DMS153 treated with DMSO at 0.1 percent for 48 hours (cell line): ENCODE measurements at regions not wholly inside any gene's neighbourhood (a gene's known extent, or its start where the extent isn't known, plus 50 kb on each side); places are given as distances from the start of the nearest gene placed in this dataset.
A peak's percentile ranks its signal among the peaks of the same experiment; 100 is the strongest.
"Not testable (repeated sequence)": the region's sequence is repeated elsewhere in the genome, so short reads cannot be mapped to it uniquely, and the experiment has no call there.

Source experiments
- DNase-seq: peaks from one replicate; lab custom pipeline; 2025; ENCODE audit not compliant: unreplicated experiment; lab: John Stamatoyannopoulos, UW

DNA sequence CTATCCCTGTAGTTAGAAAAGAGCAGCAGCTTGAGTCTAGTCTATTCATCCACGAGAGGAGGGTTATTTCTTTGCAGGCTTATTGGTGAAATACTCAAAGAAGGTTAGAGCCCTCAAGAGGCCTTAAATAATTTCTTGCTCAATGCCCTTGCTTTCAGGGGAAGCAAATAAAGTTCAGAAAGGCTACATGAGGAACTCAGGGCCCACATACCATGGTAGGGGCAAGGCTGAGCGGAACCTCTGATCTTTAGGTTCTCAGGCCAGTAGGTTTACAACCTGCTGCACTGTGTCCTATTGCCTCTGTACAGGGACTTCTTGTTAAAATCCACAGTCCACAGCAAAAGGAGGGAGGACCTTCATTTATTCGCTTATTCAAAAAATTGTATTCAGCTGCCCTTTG, 101.7 kb downstream of the ADAMTS15 start:
- DNase-seq = no peak

DNA sequence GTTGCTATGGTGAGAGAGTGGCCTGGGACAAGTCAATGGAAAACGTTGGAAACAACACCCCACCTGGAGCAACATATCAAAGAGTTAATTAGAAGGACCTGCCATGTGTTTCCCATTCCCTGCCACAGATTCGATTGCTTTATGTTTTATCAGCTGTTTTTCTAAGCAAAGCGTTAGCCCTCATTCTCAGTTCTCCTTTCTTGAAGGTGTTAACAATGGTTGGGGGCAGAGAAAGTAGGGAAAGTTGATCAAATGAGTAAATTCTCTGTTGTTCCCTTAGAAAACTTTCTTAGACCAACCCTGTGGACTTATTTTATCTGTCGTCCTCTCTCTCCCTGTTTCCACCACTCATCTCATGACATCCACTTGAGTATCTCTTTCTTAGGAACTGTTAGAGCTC, 102.5 kb downstream of the ADAMTS15 start:
- DNase-seq = no peak

DNA sequence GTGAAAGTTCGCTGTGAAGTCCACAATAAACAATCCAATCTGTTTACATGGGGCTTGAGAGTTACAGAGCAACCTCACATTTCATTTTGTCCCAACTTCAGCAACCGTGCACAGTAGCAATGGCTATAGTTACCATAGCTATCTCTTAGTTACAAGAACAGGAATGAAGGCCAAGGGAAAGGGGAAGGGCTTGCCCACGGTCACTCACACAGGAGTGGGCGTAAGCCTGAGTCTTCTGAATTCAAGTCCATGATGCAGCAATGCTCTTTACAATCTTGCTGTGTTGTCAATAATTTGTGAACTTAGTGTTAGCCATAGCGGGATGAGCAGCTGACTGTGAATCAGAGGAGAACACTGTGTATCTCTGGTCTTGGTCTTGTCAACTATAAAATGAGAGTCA, 102.9 kb downstream of the ADAMTS15 start:
- DNase-seq = no peak

DNA sequence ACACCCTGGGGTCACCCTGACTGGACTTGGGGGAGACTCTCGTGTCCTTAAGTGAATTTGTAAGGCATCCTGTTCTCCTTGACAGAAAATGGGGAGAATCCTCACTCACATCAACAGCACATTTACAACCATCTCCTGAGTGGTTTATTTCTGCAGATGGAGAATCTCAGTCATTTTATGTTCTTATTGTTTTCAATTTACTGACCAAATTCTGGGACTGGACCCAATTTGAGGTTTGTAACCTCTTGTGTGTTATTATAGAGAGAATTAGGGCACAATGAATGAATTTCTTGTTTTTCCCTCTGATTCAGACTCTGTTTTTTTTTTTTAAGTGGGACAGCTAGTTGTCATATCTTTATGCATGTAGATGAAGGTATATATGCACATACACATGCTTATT, 104.9 kb downstream of the ADAMTS15 start:
- DNase-seq = no peak

DNA sequence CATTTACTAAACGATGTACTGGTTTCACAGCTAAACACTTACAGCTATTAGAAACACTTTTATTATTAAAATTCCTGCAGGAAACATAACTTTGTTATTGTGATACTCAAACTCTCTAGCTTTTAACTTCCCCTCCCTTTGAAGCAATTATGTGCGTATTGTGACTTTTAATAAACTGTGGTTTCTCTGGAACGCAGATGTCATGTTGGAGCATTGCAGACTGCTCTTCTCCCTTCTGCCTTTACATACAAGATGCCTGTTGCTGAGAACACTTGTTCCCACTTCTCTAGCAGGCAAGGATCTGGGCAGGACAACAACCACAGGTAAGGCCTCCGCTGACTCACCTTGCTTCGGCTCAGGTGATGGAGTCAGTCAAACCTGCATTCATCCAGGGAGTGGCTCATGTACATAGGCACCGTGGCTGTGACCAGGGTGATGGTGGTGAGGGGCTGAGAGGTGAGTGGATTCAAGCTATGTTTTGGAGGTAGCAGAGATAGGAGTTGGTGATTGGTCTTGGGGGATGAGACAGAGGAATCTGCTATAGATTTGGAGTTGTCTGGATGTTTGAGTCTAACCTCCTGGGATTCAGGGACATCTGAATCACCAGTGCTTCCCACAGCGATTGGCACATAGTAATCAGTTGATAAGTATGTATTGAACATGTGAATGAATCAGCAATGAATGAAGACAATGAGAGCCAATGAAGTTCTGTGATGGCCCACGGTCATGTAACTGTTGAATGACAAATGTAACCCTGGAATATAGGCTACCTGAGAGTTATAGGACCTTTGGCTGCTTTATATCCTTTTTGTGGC, 106.0 kb downstream of the ADAMTS15 start:
- DNase-seq = no peak

DNA sequence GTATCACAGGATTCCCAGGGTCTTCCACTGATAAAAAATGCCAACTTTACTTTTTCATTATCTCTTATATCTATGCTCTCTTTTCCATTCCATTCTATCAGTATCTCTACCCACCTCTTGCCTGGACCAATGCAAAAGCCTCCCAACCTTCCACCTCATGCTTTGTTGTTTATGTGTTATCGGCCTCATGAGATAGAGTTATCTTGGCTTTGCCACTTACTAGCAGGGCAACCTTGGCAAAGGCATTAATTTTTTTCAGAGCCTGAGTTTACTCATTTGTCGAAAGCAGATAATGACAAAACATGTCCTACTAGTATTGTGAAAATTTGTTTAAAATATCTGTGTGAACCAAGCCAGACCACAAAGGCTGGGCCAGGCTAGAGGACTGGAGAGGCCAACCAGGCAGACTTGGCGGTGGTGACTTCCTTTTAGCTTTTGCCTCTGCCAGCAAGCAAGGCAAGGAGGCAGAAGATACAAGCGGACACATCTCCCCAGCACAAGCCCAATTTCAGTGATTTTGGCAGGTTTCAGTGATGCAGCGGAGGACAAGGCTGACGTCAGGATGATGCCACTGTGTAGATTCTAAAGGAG, 106.9 kb downstream of the ADAMTS15 start:
- DNase-seq = no peak

DNA sequence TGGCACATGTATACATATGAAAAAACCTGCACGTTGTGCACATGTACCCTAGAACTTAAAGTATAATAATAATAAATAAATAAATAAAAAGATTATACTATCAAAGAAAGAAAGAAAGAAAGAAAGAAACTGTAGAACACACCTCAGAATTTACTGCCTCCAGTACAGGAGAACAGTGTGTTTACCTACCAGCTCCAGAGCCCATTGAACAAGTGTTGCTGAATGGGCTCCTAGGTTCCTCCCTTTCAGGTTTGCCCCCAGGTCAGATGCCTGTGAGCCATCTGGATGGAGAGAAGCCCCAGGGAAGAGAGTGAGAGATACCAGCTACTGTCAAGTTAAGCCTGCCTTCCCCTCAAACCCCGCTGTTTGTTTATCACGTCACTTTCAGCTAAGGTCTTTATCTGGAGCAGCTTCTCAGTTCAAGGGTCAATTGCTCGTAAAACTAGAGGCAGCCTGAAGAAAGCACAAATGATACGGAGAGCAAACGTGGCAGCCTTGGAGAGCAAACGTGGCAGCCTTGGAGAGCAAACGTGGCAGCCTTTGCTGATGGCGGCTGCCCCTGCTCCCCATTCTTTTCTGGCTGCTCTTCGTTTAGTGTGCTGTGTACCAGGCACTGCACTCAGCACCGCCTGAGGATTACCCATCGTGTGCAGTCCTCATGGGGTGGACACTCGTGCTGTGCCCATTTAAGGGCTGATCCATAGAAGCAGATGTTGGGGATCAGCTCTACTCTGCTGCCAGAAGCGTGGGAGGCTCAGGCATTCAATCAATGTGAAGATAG, 111.7 kb downstream of the ADAMTS15 start:
- no peak for DNase-seq

DNA sequence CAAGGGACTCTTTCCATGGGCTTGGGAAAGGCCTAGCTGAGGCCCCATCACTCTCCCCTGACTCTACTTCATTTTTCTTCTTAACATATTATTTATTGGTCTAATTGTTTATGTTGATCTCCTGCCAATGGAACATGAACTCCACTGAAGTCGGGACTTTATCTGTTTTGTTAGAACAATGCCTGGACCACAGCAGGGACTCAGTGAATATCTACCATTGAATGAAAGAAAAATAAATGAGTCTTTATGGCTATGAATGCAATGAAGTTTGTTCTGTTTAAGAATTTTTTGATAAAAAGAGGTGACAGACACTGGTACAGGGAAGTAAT, 112.3 kb downstream of the ADAMTS15 start:
- DNase-seq = no peak

DNA sequence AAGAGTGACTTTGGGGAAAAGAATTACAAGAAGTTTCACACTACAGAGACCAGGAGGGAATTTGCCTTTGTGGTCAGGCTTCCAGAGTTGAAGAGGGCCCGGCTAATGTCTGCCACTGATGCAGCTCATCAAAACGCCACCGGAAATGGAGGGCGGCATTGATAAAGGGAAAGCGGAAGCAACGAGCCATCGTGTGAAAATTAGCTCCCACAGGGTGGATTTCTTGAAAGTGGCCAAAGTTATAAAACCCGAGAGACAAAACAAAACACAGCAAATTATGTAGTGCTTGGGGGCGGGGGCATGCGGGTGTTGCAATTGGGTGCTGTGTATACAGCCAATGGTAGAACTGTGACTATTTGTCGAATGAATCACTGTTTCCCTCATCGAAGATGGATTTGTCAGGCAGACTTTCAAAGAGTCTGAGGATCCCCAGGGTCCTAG, 113.0 kb downstream of the ADAMTS15 start:
- DNase-seq = no peak

DNA sequence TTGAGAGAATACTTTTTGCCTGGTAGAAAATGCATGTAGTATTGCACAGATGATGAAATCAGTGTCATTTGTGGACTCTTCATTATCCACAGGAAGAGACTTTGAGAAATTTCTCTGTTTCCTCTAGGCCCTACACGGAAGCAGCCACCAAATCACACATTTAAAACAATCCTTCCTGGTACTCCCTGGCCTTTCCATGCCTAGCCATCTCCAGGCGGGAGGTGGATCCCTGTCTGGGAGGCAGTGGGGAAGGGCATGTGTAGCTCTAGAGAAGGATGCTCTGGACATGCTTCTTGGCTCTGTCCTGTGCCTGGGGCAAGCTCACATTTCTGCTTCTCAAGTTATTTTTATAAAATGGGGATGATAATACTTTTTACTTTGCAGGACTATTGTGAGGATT, 114.1 kb downstream of the ADAMTS15 start:
- no peak for DNase-seq

DNA sequence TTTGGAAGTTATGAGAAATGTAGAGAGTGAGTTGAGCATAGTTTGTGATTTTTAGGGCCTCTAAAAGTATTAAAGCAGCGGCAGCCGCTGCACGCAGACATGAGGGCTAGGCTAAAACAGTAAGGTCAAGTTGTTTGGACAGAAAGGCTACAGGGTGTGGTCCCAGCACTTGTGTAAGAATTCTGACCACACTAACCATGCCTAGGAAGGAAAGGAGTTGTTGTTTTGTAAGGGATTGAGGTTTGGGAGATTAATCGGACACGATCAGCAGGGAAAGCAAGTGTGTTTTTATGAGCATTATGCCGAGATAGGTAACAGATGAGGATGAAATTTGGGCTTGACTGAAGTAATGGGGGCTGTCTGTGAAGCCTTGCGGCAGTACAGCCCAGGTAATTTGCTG, 117.9 kb downstream of the ADAMTS15 start:
- not testable (repeated sequence) for DNase-seq

DNA sequence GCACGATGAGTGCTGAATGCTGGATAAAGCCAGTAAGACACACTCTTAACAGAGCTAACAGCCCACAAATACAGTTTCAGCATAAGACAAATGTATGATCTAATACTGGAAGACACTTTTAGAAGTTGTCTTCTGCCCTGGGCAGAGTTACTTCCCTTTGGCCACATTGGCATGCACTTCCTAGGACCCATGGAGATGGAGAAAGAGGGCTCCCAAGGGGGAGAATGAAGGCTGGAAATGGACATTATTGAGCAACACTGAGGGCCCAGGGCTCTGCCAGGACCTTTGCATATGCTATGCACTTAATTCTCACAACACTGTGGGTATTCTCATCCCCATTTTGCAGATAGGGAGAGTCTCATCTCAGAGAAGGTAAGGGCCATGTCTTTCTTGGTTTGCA, 123.1 kb downstream of the ADAMTS15 start:
- no peak for DNase-seq

DNA sequence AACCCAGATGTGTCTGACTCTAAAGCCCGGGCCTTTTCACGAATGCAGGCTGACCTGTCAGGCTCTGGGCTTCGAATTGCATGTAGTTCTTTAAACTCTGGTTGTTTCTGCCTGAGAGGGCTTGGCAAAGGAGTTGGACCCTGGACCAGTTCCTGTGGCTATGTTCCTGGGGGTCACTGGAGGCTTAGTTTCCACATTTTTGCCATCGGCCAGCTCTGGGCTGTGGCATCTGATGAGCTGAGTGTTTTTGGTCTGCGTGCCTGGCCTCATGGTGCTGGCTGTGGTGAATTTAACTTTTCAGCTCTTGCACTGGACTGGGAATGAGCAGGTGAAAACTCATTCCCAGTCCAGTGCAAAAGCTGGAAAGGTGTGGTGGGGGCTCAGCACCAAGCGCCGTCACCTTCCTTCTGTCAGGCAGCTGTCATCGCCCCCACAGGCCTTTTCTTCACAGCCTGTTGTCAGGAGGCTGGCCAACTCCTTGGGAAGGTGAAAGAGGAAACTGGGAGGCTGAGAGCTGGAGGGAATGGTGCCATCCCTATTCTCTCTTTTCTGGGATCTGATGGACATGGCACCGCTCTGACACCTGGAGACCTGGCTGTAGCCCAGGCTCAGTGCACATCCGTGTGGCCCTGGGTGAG, 123.6 kb downstream of the ADAMTS15 start:
- DNase-seq = no peak

DNA sequence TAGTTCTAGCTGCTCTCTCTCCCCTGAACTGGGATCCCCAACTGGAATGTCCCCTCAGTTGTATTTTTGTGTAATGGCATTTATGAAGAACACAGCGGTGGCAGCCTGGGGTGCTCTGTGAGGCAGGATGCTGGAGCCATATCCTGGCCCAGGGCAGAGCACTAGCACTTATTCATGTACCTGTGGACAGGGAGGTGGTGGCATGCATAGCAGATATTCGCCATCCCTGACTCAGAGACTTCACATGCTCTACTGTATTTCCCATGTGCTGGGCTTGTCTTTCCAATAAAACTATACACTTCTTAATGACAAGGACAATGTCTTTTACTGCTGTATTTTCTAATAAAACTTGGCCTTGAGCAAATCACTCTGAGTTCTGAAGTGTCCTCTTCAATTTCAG, 125.3 kb downstream of the ADAMTS15 start:
- no peak for DNase-seq

DNA sequence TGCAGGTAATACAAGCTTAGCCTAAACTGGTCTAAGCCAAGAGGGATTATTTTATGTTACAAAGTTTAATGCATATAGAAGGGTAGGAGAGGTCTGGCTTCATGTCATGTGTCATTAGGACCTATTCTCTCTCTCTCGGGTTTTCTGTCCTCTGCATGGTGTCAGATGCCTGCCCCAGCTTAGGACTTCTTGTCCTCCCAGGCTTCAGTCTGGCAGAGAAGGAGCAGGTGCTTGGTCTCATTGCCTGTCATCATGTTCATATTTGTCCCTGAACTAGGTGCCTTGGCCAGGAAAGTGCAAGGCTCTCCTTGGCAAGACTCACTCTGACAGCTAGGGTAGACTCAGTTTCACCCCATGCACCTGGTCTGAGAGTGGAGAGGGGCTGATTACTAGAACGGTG, 126.3 kb downstream of the ADAMTS15 start:
- no peak for DNase-seq

DNA sequence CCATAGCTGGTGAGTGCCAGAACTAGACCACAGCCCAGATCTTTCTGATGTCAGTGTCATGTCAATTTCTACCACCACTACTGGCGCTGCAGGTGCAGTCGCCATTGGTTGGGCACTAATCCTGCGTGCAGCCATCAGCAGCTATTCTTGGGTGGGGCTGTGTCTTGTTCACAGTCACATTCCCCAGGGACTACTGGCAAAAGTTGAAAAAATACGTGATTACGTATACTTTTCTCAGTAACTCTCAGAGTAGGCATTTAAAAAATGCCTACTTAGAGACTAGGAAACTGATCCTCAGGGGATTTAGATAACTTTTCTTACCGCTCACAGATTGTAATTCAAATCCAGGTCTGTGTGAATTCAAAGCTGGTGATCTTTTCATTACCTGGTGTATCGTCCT, 127.7 kb downstream of the ADAMTS15 start:
- DNase-seq = no peak

DNA sequence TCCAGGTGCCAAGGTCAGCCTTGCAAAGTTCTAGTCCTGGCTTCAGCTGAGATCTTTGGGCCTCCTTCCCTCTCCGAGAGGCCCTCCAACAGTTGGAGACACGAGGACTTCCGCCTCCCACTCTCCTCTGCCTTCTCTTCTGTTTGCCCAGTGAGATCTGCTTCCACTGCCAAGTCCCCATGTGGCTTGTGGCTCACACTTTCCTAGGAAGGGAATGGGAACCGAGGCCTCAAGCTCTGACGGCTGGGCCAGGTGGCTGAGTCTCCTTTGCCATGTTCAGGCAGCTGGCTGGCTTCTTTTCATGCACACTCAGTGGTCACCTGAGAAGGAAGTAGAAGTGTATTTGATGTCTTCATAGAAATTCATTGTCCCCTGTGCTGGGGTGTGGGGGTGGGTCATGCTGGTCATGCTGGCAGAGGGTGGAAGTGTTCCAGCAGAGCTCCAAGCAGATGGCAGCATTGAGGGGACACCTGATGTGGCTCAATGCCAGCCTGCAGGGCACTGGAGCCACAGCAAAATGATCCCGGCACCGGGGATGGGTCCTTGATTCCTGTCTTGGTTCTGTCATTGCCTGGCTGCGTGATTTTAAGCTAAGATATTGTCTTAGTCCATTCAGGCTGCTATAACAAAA, 130.4 kb downstream of the ADAMTS15 start:
- DNase-seq = no peak

DNA sequence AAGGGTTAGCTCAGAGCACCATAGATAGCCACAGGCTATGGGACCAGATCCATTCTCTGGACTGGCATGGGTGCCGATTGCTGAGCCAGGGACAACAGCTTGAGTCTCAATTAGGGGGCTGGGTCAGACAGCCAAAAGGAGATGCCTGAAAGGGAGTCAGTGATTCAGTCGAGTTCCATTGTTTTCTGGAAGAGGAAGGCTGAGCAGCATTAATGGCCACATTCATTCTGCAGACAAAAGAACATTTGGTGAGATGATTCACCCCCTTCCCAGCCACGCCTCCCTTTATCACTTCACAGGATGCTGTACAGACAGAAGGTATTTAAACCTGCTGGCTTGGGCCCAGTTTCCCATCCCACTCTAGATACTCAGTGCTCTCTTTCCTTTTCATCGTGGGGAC, 131.9 kb downstream of the ADAMTS15 start:
- peak; percentile 73 for DNase-seq

DNA sequence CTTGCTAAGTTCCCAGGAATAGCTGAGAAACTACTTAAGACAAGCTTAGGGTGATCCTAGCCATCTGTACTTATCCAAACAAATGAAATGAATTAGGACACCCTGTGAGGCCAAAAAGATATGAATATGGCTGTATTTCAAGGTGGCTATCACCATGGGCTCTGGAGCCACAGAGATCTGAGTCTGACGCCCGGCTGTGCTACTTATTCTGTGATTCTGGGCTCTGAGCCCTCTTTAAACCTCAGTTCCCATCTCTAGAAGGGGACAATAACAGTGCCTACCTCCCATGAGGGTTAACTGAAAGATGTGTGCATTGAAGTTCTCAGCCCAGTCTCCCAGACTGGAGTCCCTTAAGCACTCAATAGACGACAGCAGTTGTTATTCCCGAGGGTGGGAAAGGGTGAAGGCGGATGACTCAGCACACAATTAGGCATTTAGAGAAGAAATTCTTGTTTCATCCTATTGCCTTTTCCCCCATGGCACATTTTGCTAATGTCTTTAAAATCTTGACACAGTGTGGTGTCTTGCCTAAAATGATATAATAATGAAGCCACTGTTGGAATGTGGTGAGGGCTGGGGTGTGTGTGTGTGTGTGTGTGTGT, 132.5 kb downstream of the ADAMTS15 start:
- no peak for DNase-seq

DNA sequence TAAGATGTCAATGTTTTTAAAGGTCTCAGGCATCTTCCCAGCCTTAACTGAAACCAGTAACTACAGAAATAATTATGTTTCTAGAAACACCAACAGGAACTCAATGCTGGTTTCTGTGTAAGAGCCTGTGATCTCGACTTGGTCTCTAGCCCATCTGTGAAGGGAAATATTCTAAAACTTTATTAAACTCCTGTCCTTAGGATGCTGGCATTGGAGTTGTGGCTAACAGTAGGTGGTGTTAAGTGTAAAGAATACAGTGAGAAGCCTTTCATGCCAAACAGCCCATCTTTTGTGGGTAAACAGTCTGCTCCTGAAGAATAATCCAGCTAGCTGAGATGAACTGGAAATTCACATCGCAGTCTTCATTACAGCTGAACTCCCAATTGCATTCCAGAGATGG, 133.2 kb downstream of the ADAMTS15 start:
- DNase-seq = no peak

DNA sequence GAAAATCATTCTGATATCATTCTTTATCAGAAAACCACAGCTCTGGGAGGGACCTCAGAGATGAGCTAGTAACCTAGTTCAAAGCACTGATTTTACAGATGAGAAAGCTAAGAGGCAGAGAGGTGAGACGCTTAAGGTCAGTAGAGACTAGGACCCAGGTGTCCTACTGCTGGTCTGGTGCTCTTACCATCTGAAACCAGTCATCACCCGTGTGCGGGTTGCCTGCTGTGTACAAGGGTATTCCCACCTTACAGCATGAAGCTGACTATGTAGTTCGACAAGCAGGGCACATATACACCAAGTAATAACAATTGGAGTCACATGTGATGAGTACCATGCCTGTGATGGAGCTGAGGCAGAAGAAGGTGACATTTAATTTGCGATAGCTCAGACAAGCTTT, 133.7 kb downstream of the ADAMTS15 start:
- DNase-seq = no peak
